Gastroesophageal sphincter (tissue), 3 donors: ENCODE measurements at regions not wholly inside any gene's neighbourhood (a gene's known extent, or its start where the extent isn't known, plus 50 kb on each side); places are given as distances from the start of the nearest gene placed in this dataset.

ENCODE experiments used
- POLR2A ChIP-seq, 2 donors: fragments of 450-650 bp; IDR thresholded peaks; one replicate each; pipeline ENCODE4 v1.6.1; 2017; ENCODE audit warnings: antibody characterized with exemption in 2 of 2, mild to moderate bottlenecking in 2 of 2, moderate library complexity in 1 of 2
- TF ChIP-seq, protein P1 (sequence below), 4 experiments: fragments of 200-600 bp in 2 of 4; fragments of 450-650 bp in 2 of 4; sonication (generic) in 1 of 4; IDR thresholded peaks; one replicate each; pipeline ENCODE4 v1.5.1; 2017 to 2019; ENCODE audit warnings: antibody characterized with exemption in 4 of 4, mild to moderate bottlenecking in 2 of 4, moderate library complexity in 2 of 4

DNA sequence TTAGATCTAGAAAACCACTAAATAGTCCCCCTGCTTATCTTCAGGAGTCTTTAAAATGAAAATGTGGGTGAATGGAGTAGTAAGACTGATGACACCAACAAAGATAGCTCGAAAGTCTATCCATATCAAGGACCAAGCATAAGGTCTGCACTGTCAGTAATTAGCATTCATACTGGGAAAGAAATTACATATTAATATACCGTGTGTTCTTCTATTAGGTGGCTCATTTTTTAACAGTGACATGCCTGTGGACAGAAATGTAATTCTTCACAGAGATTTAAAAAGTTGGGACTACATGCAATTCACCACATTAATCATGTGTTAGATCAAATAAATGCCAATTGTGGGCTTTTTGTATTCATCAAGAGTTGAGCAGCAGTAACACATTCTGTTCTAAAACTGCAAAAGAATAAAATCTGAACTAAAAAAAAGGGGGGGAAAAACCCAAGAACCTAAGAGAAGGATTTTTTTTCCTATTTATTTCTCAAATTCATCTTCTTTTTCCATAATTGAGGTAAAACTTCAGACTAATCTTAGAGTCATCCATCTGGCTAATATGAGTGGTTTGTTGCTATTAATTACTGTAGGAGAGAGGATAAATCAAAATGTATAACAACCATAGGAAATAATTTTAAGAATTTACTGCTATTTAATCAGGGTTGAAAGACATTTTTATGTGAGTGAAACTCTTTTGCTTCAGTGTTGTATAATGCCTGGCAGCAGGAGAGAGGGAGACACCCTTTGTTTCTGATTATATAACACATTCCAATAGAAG is 386.7 kb upstream of the IGFBP7 start:
- TF ChIP-seq, protein P1, sequence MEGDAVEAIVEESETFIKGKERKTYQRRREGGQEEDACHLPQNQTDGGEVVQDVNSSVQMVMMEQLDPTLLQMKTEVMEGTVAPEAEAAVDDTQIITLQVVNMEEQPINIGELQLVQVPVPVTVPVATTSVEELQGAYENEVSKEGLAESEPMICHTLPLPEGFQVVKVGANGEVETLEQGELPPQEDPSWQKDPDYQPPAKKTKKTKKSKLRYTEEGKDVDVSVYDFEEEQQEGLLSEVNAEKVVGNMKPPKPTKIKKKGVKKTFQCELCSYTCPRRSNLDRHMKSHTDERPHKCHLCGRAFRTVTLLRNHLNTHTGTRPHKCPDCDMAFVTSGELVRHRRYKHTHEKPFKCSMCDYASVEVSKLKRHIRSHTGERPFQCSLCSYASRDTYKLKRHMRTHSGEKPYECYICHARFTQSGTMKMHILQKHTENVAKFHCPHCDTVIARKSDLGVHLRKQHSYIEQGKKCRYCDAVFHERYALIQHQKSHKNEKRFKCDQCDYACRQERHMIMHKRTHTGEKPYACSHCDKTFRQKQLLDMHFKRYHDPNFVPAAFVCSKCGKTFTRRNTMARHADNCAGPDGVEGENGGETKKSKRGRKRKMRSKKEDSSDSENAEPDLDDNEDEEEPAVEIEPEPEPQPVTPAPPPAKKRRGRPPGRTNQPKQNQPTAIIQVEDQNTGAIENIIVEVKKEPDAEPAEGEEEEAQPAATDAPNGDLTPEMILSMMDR (IDR thresholded peaks at IDR 0.05) = no peak
- no peak for TF ChIP-seq POLR2A (IDR thresholded peaks at IDR 0.05)
